K562 (cell line): ENCODE measurements at regions not wholly inside any gene's neighbourhood (a gene's known extent, or its start where the extent isn't known, plus 50 kb on each side); places are given as distances from the start of the nearest gene placed in this dataset.

Experiments used
- POLR2A ChIP-seq: fragments of 450-650 bp; conservative IDR thresholded peaks from 2 replicates; pipeline ENCODE4 v1.6.1; 2016
- SNIP1 ChIP-seq: fragments of 450-650 bp; IDR thresholded peaks from 2 replicates; pipeline ENCODE4 v1.7.1; 2017; ENCODE audit warnings: low read depth, mild to moderate bottlenecking

GRCh38 chr2:145221032-145221431 lies 701.1 kb upstream of the ZEB2 start:
- TF ChIP-seq POLR2A (no peak), SNIP1 (no peak)
